ENCODE measurements at regions not wholly inside any gene's neighbourhood (a gene's known extent, or its start where the extent isn't known, plus 50 kb on each side); places are given as distances from the start of the nearest gene placed in this dataset.
"Not testable (repeated sequence)": the region's sequence is repeated elsewhere in the genome, so short reads cannot be mapped to it uniquely, and the experiment has no call there.

GRCh38 chr6:145143379-145143778, 591.9 kb downstream of the EPM2A start:
- no peak for DNase-seq

DNA sequence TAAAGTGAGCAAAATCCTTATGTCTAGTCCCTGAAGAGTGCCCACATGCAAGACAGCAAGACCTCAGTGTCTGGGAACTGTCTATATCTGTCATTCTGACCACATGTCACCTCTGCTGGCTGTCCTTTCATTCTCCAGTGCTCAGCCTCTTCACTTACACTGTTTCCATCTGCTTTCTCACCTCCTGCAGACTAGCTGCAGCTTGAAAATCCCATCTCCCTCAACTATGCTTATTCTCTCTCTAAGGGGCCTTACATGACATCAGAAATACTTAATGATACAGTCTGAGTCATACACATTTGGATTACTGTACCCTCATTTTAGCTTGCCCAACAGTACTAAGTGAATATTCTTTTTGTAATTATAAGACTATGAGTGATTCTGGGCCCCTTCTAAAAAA, 587.8 kb downstream of the EPM2A start:
- no peak for DNase-seq

DNA sequence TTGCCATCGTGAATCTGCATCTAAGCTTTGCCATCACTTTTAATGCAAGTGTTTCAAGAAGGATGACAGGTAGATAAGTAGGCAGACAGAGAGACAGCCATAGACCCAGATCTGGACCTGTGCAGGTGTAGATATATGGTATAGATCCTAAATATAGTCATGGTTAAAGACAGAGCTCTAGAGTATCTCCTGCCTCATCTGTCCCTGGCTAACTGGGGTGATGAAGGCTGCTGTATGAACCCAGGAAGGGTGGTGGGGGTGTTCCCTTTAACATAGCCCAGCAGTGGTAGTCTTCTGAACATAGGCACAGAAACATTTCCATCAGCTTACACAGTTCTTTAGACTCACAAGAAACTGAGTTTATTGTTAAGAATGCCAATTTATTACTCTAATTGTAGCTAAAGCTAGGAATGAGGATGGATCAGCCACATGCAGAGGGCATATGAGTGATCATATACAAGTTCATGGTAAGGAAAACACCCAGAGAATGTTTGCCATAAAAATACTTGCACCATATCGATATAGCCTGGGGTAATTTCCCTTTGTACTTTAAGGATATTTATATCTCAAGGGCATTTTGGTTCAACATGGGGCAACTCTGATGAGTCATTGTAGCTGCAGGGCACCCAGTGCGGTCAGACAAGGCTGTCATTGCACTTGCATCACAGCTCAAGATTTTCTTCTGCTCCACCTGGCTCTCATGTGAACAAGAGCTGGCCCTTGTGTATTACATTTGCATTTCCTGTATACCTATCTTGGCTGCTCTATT, 587.2 kb downstream of the EPM2A start:
- DNase-seq: no peak

- no peak for DNase-seq
These were observed 586.5 kb downstream of the EPM2A start for GRCh38 chr6:145148776-145149175.

DNA sequence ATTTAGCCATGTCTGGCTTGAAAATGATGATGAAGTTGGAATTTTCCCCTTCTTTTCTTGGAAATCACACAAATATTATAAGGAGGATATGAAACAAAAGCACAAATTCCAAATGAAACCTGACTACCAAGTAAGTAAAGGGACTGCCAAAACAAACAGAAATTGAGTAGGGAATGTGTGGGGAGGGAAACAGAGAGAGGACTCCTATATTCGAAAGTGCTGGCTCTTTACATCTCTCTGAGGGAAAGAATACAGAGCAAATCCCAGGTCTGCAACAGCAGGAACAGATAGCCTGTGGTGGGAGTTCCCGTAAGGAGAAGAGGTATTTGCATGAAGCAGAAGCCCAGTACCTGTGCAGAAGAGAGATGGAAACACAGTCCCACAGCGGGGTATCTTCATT, 583.7 kb downstream of the EPM2A start:
- DNase-seq: no peak

DNA sequence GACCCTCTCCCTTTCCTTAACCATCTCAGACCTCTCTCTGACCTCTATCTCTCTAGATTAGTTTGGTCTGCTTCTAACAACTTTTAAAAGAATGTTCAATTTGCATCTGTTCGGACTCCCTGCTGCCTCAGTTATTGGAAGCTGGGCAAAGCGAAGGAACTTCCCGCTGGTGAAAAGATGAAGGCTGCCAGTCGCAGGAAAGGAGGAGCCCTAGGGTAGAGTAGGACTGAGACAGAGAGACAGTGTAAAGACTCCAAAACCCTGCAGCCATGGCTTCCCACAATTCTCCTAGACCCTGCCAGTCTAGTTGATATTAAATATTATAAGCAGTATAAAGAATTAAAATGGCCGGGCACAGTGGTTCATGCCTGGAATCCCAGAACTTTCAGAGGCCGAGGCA, 581.8 kb downstream of the EPM2A start:
- no peak for DNase-seq

GRCh38 chr6:145155411-145155810, 579.9 kb downstream of the EPM2A start:
- no peak for DNase-seq

- DNase-seq: no peak
These were observed 579.2 kb downstream of the EPM2A start for GRCh38 chr6:145155873-145156782.

GRCh38 chr6:145158636-145159035, 576.7 kb downstream of the EPM2A start:
- not testable (repeated sequence) for DNase-seq

DNA sequence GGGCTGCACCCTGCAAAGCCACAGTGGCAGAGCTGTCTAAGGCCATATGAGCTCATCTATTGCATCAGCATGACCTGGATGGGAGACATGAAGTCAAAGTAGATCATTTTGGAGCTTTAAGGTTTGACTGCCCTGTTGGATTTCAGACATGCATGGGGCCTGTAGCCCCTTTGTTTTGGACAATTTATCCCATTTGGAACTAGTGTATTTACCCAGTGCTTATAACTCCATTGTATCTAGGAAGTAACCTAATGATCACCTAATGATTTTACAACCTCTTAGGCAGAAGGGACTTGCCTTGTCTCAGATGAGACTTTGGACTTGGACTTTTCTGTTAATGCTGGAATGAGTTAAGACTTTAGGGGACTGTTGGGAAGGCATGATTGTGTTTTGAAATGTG, 575.4 kb downstream of the EPM2A start:
- no peak for DNase-seq

DNA sequence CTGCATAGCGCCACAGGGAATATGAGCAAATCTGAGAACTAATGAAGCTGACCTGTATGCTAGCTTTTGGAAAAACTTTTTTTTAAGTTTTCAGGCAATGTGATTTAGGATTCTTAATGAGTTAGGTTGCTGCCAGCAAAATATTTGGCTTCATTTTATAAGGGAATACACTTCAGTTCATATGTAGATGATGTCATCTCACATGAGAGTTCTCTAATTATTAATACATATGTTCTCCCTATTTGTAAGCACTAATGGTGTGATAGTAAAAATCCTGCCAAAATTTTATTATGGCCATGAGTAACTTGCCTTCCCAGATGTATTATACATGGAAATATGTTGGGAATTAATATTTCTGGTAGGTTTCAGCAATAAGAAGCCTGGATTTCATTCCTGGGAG, 573.8 kb downstream of the EPM2A start:
- DNase-seq: no peak

- DNase-seq: no peak
These were observed 565.5 kb downstream of the EPM2A start for GRCh38 chr6:145169726-145170224.

GRCh38 chr6:145175470-145175869, 559.9 kb downstream of the EPM2A start:
- DNase-seq: no peak

DNA sequence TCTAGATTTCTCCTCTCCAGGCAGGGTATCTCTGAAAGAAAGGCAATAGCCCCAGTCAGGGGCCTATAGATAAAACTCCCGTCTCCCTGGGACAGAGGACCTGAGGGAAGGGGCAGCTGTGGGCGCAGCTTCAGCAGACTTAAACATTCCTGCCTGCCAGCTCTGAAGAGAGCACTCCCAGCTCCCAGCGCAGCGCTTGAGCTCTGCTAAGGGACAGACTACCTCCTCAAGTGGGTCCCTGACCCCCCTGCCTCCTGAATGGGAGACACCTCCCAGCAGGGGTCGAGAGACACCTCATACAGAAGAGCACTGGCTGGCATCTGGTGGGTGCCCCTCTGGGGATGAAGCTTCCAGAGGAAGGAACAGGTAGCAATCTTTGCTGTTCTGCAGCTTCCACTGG, 556.9 kb downstream of the EPM2A start:
- no peak for DNase-seq

GRCh38 chr6:145187491-145188206, 547.7 kb downstream of the EPM2A start:
- DNase-seq: no peak

DNA sequence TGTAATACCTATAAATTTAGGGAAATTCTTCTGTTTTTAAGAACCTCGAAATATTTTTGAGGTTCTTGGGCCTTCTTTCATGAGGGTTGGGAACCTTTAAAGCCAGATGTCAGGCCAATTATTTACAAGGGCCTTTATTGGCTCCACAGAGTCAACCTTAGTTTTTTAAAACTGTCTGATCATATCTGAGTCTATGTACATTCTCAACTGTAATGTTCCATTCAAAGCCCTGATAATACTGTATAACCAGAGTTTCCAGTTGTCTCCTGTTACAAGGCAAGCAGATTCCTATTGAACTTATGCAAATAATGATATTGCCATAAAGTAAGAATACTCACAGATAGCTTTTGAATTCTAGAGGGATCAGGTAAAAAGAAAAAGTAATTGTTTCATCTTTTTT, 545.5 kb downstream of the EPM2A start:
- DNase-seq: no peak

DNA sequence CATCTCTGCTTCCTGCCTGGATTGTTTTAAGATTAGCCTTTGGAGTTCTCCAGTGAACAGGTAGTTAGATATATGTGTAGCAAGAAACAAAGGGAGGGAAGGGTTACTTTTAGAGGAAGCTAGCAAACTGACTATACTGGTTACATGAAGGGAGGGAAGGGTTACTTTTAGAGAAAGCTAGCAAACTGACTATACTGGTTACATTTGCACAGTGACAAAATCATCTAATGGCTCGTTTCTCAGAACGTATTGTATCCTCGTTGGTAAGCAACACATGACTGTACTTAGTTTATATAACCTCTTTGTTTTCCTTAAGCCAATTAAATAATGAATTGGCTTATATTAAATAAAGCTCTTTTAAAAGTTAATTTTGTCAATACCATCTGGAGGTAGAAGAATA, 540.9 kb downstream of the EPM2A start:
- no peak for DNase-seq

- no peak for DNase-seq
These were observed 535.4 kb downstream of the EPM2A start for GRCh38 chr6:145199961-145200360.

DNA sequence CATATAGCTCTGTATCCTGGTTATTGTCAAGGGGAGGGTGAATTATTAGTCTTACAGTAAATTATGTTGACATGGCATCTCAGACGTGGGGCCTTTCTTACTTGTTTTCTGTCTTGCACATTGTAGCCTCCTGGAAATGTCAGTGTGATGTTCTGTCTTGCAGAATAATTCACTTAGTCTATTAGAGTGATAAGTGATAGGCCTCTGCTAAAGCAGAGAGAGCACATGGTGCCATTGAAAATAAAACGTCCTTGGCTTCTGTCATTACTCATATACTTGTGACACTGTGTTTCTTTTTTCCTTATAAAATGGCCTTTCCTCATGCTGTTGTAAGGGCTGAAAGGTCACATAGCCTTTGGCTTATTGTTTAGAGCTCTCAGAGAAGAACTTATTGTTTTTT, 531.0 kb downstream of the EPM2A start:
- DNase-seq: no peak

DNA sequence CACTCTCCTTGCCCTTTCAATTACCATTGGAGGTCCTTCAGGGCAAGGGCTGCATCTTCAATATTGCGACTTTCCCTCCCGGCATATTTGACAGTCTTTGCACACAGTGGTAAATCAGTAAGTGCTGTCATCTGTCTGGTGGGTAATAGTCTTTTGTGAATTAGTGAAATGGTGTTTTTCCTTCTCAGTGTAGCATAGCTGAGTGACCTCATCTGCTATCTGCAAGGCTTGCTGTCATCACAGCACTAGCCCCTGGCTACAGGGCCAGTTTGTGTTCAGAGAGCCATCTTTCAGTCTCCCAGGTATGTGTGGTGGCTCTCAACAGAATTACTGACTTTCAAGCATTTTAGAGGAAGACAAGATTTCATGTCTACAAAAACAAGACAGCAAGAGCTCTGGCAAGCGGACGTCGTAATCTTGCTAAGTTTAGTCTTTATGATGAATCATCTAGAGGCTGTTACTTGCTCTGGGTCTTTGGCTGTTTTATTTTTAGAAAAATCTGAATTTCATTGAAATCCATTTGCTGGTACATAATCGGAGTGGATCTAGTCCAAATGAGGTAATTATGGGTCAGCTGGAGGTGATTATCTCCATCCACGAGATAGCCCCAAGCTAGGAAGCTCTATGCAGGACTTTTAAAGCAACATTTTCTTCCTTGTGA, 528.9 kb downstream of the EPM2A start:
- DNase-seq: no peak

GRCh38 chr6:145208474-145208873, 526.8 kb downstream of the EPM2A start:
- no peak for DNase-seq

DNA sequence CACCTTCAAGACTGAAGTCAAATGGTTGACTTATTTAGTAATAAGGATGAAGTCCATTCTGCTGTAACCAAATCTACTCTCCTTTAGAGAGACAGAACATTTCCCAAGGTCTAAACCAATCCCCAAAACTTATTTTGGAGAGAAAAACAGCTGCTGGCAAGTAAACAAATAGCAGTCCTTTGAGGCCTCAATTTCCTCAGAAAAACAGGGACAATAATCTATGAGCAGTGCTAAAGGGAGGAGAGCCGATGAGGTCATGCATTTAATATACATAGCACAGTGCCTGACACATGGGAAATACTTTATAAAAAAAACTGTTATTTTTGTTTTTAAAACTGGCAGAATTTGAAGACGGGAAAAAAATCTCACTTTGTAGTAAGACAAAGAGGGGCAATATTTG, 526.0 kb downstream of the EPM2A start:
- no peak for DNase-seq

- DNase-seq: no peak
These were observed 522.5 kb downstream of the EPM2A start for GRCh38 chr6:145212813-145213212.

Data from stimulated activated CD4-positive, alpha-beta T cell treated with anti-CD3 and anti-CD28 coated beads, Interleukin-12 subunit alpha, Interleukin-12 subunit beta, amount 100 ng/mL, for 4 hours (primary cell).